Mesothelial cell of epicardium (in vitro differentiated cells): ENCODE measurements at regions not wholly inside any gene's neighbourhood (a gene's known extent, or its start where the extent isn't known, plus 50 kb on each side); places are given as distances from the start of the nearest gene placed in this dataset.

Source experiments
- DNase-seq, 2 experiments: peaks; one replicate each; pipeline ENCODE4 v3.0.0; 2021; ENCODE audit warnings: low spot score in 2 of 2; ENCODE audit not compliant: unreplicated experiment in 2 of 2
- H3K27ac Mint-ChIP-seq: 2 replicates; pipeline ENCODE4 v1.8.0; 2021; ENCODE audit warnings: mixed read lengths
- H3K27me3 Mint-ChIP-seq: 2 replicates; pipeline ENCODE4 v1.8.0; 2021; ENCODE audit warnings: low read depth, mixed read lengths
- H3K36me3 Mint-ChIP-seq: 2 replicates; pipeline ENCODE4 v1.8.0; 2021; ENCODE audit warnings: mixed read lengths
- H3K4me1 Mint-ChIP-seq: 2 replicates; pipeline ENCODE4 v1.8.0; 2021; ENCODE audit warnings: mixed read lengths
- H3K4me3 Mint-ChIP-seq: 2 replicates; pipeline ENCODE4 v1.8.0; 2021; ENCODE audit warnings: mild to moderate bottlenecking, moderate library complexity, mixed read lengths
- H3K9me3 Mint-ChIP-seq: 2 replicates; pipeline ENCODE4 v1.8.0; 2021; ENCODE audit warnings: mixed read lengths
- TF ChIP-seq, protein P1 (sequence below): fragments of 200-600 bp; sonication (generic); IDR thresholded peaks from one replicate; pipeline ENCODE4 v1.5.0; 2021; ENCODE audit warnings: antibody characterized with exemption; ENCODE audit not compliant: unreplicated experiment

DNA sequence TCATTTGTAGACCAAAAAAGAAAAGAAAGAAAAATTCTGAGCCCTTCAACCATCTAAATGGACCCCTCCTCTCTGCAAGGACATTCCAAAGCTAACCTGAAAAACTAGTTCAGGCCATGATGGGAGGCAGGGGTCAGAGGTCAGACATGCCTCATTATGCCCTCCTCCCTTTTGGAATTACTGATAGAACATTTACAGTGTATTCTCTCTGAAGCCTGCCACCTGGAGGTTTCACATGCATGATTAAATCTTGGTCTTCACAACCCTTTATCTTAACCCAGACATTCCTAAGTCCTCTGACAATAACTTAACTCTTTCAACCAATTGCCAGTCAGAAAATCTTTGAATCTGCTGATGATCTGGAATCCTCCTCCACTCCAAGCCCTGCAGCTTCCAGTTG lies 86.0 kb downstream of the SPP2 start:
- no peak overlapping the region for H3K4me3 Mint-ChIP-seq
- H3K4me1 Mint-ChIP-seq: peaks cover 23% of the 10 kb centered on the region
- DNase-seq: no peak
- H3K27me3 Mint-ChIP-seq: peaks cover 6% of the 10 kb centered on the region
- peaks cover 3% of the 10 kb centered on the region for H3K36me3 Mint-ChIP-seq
- H3K9me3 Mint-ChIP-seq: peaks cover 10% of the 10 kb centered on the region
- peak overlapping the region; percentile 44 for H3K27ac Mint-ChIP-seq
- TF ChIP-seq, protein P1, sequence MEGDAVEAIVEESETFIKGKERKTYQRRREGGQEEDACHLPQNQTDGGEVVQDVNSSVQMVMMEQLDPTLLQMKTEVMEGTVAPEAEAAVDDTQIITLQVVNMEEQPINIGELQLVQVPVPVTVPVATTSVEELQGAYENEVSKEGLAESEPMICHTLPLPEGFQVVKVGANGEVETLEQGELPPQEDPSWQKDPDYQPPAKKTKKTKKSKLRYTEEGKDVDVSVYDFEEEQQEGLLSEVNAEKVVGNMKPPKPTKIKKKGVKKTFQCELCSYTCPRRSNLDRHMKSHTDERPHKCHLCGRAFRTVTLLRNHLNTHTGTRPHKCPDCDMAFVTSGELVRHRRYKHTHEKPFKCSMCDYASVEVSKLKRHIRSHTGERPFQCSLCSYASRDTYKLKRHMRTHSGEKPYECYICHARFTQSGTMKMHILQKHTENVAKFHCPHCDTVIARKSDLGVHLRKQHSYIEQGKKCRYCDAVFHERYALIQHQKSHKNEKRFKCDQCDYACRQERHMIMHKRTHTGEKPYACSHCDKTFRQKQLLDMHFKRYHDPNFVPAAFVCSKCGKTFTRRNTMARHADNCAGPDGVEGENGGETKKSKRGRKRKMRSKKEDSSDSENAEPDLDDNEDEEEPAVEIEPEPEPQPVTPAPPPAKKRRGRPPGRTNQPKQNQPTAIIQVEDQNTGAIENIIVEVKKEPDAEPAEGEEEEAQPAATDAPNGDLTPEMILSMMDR: no peak

DNA sequence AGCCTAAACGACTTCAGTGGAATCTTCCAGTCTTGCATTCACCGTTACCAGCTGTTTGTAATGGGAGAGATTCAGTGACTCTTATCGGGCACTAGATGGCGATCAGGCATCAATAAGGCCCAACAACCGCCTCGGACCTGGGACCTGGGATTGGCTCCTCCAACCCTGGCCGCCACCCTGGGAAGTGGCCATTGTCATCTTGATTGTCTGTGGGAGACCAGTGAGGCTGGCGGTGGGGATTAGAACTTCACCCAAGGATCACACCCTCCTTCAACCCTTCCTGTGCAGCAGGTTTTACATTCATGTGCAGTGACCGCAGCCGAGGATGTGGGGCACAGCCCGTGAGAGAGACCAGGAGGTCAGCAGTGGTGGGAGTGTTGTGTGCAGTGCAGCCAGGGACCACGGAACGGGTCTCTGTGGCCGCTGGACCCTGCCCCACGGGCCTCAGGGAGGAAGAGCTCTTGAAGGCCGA lies 85.3 kb downstream of the SPP2 start:
- DNase-seq: peak; percentile 37 to 57
- TF ChIP-seq, protein P1: peak; percentile 60
- H3K9me3 Mint-ChIP-seq: peaks cover 10% of the 10 kb centered on the region
- H3K27me3 Mint-ChIP-seq: peaks cover 7% of the 10 kb centered on the region
- H3K4me3 Mint-ChIP-seq: no peak overlapping the region
- H3K27ac Mint-ChIP-seq: no peak overlapping the region
- peaks cover 3% of the 10 kb centered on the region for H3K36me3 Mint-ChIP-seq
- H3K4me1 Mint-ChIP-seq: peaks cover 28% of the 10 kb centered on the region

DNA sequence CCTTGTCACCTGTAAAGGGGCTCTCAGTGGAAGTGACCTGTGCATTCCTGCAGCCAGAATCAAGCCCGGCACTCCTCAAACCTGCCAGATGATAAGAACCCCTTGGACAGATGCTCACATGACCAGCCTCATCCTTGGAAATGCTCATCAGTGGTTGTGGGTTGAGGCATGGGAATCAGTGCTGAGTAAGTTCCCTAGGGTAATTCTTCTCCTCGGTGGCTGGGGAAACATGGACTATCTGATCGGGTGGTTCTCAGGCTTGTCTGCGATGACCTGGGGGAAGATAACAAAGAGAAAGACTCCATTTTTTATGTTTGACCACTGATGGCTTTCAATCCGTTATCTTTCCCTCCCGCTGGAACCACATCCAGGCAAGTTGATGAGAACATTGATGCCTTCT lies 84.0 kb downstream of the SPP2 start:
- no peak overlapping the region for H3K27ac Mint-ChIP-seq
- H3K4me3 Mint-ChIP-seq: no peak overlapping the region
- peaks cover 2% of the 10 kb centered on the region for H3K9me3 Mint-ChIP-seq
- H3K36me3 Mint-ChIP-seq: no peaks in the 10 kb centered on the region
- peaks cover 28% of the 10 kb centered on the region for H3K4me1 Mint-ChIP-seq
- TF ChIP-seq, protein P1: no peak
- DNase-seq: no peak
- H3K27me3 Mint-ChIP-seq: peaks cover 8% of the 10 kb centered on the region

DNA sequence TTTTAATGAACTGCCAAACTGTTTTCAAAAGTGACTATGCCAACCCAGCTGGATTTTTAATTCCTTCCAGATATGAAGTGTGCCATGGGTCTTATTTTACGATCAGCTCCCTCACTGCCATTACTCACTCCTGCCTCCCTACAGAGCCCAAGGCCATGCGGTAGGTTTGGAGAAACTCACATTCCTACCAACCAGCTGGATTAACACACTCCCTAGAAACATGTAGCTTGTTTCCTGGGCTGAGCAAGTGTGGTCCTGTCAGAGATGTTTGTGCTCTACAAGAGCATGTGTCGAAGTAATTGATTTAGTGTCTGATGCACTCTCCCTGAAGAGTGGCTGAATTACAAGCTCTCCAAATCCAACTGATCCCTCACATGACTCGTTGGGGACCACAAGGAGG lies 82.5 kb downstream of the SPP2 start:
- H3K27me3 Mint-ChIP-seq: peaks cover 9% of the 10 kb centered on the region

DNA sequence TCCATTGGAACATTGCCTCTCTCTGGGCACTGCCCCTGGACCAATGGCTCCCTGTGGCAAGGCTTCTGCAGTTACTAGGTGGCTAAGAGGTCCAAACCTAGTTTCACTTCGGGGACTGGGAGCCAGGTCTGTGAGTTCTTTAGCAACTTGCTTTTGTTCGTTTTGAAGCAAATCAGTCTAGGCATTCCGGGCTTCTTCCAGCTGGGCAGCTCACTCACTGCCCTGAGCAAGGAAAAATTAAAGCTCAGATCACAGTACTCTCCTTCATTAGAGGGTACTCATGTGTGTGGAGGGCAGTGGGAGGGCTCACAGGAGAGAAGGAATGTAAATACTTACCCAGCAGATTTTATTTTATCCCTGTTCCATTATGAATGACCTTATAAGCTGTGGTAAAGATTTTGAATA lies 80.3 kb downstream of the SPP2 start:
- H3K4me3 Mint-ChIP-seq: no peak overlapping the region

More for the DNA sequence above, 82.5 kb downstream of the SPP2 start:
- no peak overlapping the region for H3K27ac Mint-ChIP-seq
- no peaks in the 10 kb centered on the region for H3K9me3 Mint-ChIP-seq
- H3K36me3 Mint-ChIP-seq: no peaks in the 10 kb centered on the region
- TF ChIP-seq, protein P1: no peak
- no peak overlapping the region for H3K4me3 Mint-ChIP-seq
- H3K4me1 Mint-ChIP-seq: peaks cover 28% of the 10 kb centered on the region
- DNase-seq: no peak

More for the DNA sequence above, 80.3 kb downstream of the SPP2 start:
- DNase-seq: no peak
- no peak overlapping the region for H3K27ac Mint-ChIP-seq
- peaks cover 9% of the 10 kb centered on the region for H3K27me3 Mint-ChIP-seq
- no peaks in the 10 kb centered on the region for H3K36me3 Mint-ChIP-seq
- TF ChIP-seq, protein P1: no peak
- H3K9me3 Mint-ChIP-seq: no peaks in the 10 kb centered on the region
- peaks cover 14% of the 10 kb centered on the region for H3K4me1 Mint-ChIP-seq
